NB4 (cell line): ENCODE measurements at regions not wholly inside any gene's neighbourhood (a gene's known extent, or its start where the extent isn't known, plus 50 kb on each side); places are given as distances from the start of the nearest gene placed in this dataset.

ENCODE experiments used
- POLR2A ChIP-seq: IDR thresholded peaks from 2 replicates; pipeline ENCODE4 v1.6.1; 2011; ENCODE audit warnings: mild to moderate bottlenecking; ENCODE audit not compliant: insufficient read length; ENCODE audit errors: extremely low read depth
- TF ChIP-seq, protein P1 (sequence below): IDR thresholded peaks from one replicate; pipeline ENCODE4 v1.5.1; 2012; ENCODE audit warnings: low read depth, low read length
- TF ChIP-seq, protein P2 (sequence below): IDR thresholded peaks from 2 replicates; pipeline ENCODE4 v1.6.1; 2011; ENCODE audit warnings: low read depth, low read length

DNA sequence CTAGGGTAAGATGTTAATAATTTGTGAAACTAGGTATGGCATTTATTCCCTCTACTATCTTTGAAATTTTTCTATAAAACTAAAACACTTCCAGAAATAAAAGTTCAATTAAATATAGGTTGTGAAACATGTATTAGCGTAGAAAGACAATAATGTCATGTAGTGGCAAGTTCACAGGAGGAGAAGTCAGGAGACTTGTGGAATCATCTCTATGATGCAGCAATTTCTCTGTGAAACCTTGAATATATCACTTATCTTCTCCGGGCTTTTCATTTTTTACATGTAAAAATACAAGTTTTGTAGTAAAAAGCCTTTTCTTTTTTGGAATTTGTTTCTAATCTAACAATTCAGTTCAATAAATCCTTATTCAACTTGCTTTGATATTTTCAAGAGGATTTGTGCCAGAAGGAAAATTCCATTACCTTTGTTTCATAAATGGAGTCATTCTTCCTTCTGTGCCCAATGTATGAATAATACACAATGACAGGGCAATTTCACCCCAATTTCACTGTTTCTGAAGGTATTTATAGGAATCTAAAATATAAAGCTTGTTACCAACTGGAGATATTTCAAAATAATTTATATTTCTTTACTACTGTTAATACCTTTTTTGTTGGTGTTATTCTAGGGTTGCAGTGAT is 758.3 kb downstream of the FAM181B start:
- TF ChIP-seq, protein P1, sequence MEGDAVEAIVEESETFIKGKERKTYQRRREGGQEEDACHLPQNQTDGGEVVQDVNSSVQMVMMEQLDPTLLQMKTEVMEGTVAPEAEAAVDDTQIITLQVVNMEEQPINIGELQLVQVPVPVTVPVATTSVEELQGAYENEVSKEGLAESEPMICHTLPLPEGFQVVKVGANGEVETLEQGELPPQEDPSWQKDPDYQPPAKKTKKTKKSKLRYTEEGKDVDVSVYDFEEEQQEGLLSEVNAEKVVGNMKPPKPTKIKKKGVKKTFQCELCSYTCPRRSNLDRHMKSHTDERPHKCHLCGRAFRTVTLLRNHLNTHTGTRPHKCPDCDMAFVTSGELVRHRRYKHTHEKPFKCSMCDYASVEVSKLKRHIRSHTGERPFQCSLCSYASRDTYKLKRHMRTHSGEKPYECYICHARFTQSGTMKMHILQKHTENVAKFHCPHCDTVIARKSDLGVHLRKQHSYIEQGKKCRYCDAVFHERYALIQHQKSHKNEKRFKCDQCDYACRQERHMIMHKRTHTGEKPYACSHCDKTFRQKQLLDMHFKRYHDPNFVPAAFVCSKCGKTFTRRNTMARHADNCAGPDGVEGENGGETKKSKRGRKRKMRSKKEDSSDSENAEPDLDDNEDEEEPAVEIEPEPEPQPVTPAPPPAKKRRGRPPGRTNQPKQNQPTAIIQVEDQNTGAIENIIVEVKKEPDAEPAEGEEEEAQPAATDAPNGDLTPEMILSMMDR: no peak
- TF ChIP-seq POLR2A: no peak
- TF ChIP-seq, protein P2, sequence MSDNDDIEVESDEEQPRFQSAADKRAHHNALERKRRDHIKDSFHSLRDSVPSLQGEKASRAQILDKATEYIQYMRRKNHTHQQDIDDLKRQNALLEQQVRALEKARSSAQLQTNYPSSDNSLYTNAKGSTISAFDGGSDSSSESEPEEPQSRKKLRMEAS: no peak
